AG08396 (cell line): ENCODE measurements at regions not wholly inside any gene's neighbourhood (a gene's known extent, or its start where the extent isn't known, plus 50 kb on each side); places are given as distances from the start of the nearest gene placed in this dataset.

ENCODE experiments used
- DNase-seq: peaks from one replicate; pipeline ENCODE4 v3.0.0; 2012; ENCODE audit warnings: low spot score, mixed read lengths

- no peak for DNase-seq
Observed at GRCh38 chr2:18787726-18788125, 198.4 kb upstream of the NT5C1B start.

GRCh38 chr2:18784245-18784644, 194.9 kb upstream of the NT5C1B start:
- no peak for DNase-seq

- no peak for DNase-seq
Observed at GRCh38 chr2:18781541-18782280, 192.3 kb upstream of the NT5C1B start.

DNA sequence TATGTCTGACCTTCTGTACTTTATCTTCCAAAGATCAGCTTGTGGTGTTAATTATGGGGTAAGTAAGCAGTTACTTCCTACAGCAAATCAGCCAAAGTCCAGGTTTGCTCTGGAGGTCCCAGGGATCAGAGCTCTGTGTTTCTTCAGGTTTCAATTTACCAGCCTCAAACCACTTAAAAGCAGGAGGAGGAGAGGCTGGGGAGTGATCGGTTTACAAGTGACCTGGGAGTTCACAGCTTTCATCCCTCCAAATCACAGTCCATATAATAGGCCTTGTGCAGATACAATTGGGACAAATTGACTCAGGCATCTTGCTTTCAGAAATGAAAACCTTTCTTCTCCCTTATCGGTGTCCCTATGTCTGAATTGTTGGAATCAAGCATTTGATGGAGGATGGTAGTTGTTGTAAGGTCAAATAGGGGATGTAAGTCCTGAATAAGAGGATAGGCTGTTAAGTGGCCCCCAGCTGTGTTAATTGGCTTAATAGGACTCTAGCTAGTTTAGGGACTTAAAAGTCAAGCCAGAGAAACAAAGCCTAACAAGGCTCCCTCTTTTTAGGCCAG, 188.0 kb upstream of the NT5C1B start:
- DNase-seq: no peak

GRCh38 chr2:18771212-18771611, 181.8 kb upstream of the NT5C1B start:
- DNase-seq: no peak

GRCh38 chr2:18763338-18763737, 174.0 kb upstream of the NT5C1B start:
- no peak for DNase-seq

DNA sequence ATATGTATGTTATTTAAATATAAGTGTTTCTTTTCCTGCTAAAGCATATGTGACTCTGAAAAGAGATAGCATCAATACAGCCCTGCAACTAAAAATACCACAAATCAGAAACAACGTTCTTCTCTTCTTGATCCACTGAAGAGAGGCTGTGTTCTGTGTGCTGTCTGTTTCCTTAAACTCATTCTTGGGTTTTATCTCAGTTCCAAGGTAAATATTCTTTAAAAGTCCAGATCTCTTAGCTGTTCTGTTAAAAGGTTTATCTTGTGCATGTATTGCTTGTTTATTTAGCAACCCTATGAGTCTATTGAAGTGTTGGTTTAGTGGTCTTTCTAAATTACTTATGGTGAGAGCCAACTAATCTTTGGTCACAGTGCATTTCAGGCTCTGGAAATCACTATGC, 173.3 kb upstream of the NT5C1B start:
- no peak for DNase-seq

- no peak for DNase-seq
Observed at GRCh38 chr2:18754286-18754685, 164.9 kb upstream of the NT5C1B start.

DNA sequence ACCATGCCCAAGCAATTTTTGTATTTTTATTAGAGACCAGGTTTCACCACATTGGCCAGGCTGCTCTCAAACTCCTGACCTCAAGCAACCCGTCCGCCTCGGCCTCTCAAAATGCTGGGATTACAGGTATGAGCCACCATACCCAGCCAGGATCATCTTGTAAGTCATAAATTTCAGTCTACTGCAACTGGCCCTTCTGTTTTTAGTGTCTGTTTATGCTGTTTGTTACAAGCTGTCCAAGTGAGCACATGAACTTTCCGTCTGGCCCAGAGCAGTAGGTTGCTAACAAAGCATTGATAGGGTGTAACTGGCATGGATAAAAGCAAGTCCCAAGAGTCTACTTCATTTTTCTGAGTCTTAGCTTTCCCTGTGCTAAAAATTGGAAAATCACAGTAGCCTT, 164.4 kb upstream of the NT5C1B start:
- DNase-seq: no peak

- no peak for DNase-seq
Observed at GRCh38 chr2:18752667-18753422, 163.5 kb upstream of the NT5C1B start.

GRCh38 chr2:18752022-18752493, 162.7 kb upstream of the NT5C1B start:
- DNase-seq: no peak

GRCh38 chr2:18750672-18751554, 161.5 kb upstream of the NT5C1B start:
- no peak for DNase-seq

DNA sequence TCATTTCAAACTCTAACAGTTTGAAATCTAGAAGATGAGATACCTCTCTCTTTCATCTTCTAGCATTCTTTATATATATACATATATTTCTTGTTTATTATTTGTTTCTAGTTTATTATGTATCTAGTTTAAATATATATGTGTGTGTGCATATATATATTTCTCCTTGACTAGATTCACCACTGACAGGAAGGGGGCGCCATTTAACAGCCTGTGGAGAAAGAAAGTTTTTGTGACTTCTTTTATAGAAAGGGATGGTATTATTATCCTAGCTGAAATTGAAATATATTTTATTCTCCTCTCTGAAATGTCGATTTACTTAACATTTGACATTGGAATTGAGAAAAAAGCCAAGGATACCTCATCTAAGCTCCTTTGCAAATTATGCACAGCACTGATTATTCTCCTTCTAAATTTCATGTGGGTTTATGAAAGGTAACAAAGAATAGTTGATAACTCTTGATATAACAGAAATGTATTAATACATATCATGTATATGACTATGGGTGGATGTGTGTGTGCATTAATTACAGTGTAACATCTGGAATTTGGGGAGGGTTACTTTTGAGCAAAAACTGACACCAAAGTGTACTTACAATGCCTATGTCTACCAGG, 160.7 kb upstream of the NT5C1B start:
- DNase-seq: no peak

DNA sequence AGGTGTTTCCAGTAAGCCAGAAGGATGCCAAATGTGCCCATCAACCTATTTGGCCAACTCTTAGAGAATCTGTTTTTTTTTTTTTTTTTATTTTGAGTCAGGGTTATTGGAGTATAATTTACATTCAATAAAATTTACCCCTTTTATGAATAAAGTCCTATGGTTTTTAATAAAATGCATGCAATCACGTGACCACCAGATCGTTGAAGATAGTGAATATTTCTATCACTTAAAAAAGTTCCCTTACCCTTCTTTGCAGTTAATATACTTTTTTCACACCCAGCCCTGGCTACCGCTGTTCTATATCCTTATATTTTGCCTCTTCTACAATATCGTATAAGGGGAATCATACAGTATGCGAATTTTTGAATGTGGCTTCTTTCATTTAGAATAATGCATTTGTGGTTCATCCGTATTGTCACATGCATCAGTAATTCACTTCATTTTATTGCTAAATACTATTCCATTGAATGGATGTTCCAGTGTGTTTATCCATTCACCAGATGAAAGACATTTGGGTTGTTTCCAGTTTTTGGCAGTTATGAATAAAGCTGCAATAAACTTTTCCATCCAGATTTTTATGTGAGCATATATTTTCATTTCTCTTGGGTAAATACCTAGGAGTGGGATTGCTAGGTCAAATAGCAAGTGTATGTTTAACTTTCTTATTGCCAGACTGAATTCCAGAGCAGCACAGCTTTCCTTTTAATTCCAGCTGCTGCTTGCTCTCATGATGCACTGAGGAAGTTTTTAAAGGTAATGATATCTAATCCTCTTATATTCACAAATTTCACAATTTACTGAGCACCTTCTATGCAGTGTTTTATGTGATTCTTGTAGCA, 156.3 kb upstream of the NT5C1B start:
- DNase-seq: no peak

DNA sequence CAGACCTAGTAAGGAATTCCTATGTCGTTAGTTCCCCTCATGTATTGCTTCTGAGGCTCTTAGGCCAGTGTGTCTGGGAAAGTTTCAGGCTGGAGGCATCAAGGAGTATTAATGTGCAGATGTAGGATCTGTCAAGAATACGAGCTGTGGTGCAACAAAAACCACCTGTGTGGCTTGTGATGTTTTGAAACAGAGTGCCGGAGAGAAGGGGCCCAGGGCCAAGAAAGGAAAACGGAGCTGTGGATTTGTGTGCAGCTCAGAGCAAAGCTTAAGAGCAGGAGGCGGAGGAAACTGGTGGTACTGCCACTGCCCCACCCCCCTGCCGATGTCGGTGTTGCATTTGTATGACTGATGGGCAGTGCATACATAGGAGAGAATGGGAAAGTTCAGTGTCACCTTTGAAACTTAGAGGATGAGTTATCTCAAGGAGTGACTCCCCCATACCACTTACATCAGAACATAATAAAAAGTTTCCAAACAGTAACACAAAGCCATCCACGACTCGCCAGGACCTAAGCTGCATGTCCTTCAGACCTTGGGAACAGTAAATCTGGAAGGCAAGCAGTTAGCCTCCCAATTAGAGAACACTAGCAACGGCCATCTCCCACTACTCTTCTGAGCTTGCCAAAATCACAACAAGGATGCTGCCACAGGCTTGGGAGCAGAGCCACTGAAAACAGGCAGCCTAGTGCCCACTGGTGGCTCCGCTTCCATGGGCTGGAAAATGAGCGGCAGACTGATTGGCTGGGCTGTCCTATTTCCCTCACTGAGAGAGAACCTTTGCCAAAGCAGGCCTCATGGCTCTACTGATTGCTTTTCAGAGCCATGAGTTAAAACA, 152.7 kb upstream of the NT5C1B start:
- DNase-seq: no peak

GRCh38 chr2:18741191-18741590, 151.8 kb upstream of the NT5C1B start:
- DNase-seq: no peak

- no peak for DNase-seq
Observed at GRCh38 chr2:18740474-18740881, 151.1 kb upstream of the NT5C1B start.

DNA sequence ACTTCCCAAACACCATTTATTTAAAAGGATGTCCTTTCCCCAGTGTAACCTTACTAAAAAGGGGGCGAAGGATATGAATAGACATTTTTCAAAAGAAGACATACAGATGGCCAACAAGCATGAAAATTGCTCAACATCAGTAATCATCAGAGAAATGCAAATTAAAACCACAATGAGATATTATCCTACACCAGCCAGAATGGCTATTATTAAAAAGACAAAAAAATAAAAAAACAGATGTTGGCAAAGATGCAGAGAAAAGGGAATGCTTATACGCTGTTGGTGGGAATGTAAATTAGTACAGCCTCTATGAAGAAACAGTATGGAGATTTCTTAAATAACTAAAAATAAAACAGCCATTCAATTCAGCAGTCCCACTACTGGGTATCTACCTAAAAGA, 142.3 kb upstream of the NT5C1B start:
- DNase-seq: no peak

DNA sequence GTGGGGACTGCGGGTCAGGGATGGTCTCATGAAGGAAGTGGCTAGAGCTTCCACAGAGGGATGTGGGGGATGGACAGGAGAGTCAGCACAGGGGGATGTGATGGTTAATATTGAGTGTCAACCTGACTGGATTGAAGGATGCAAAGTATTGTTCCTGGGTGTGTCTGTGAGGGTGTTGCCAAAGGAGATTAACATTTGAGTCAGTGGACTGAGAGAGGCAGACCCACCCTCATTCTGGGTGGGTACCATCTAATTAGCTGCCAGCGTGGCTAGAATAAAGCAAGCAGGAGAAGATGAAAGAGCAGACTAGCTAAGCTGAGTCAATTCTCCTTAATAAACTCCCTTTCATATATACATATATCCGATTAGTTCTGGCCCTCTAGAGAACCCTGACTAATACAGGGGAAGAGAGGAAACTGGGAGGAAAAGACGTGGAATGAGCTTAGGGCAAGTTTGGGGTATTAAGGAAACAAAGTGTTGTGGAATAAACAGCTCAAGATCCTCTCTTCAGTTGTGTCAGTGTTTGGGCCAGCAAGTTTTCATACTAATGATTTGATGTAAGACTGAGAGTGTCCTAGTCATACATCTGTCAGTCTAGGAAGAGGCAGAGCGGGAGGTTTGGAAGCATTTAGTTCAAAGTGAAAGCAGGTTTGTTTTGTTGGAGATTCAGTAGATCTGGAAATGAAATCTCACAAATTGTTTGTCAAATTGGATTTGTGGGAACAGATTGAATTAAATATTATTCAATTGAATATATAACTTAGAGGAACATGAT, 135.2 kb upstream of the NT5C1B start:
- no peak for DNase-seq
